ENCODE measurements at regions not wholly inside any gene's neighbourhood (a gene's known extent, or its start where the extent isn't known, plus 50 kb on each side); places are given as distances from the start of the nearest gene placed in this dataset.
A peak's percentile ranks its signal among the peaks of the same experiment; 100 is the strongest.

- H3K4me3 ChIP-seq = no peak overlapping the region
- WGBS (ENCODE audit: insufficient coverage, low coverage, low lambda C conversion rate, missing lambda C conversion rate) = 36% methylated on average over 5 of the region's 5 CpGs
- H3K27ac ChIP-seq = no peak overlapping the region
Measured at GRCh38 chr18:39531659-39532058, 1966.1 kb upstream of the CELF4 start.

GRCh38 chr18:39529358-39529757, 1963.8 kb upstream of the CELF4 start:
- peak in 1 of 3 donors; percentile 39 for DNase-seq
- Histone ChIP-seq H3K4me3 (no peak overlapping the region), H3K4me1 (peaks cover 0 to 3% (median 0%) of the 10 kb centered on the region in 4 donors), H3K27me3 (no peaks in the 10 kb centered on the region), H3K9me3 (no peaks in the 10 kb centered on the region), H3K36me3 (peaks cover 0 to 3% (median 0%) of the 10 kb centered on the region in 4 donors), H3K27ac (no peak overlapping the region)
- 70% methylated on average over 2 of the region's 12 CpGs for WGBS (ENCODE audit: insufficient coverage, low coverage, low lambda C conversion rate, missing lambda C conversion rate)
- TF ChIP-seq CTCF (IDR thresholded peaks at IDR 0.05) = no peak
- TF ChIP-seq POLR2A (IDR thresholded peaks at IDR 0.05) = no peak
- no peak for ATAC-seq
- intact Hi-C loops (cut with DNase I) = no loop called here

More at GRCh38 chr18:39531659-39532058, 1966.1 kb upstream of the CELF4 start:
- DNase-seq (no peak), ATAC-seq (peak in 2 of 4 donors; percentile 50 to 95)
- Histone ChIP-seq H3K36me3 (peaks cover 0 to 3% (median 0%) of the 10 kb centered on the region in 4 donors), H3K9me3 (no peaks in the 10 kb centered on the region), H3K27me3 (no peaks in the 10 kb centered on the region), H3K4me1 (peaks cover 0 to 3% (median 0%) of the 10 kb centered on the region in 4 donors)
- intact Hi-C loops (cut with DNase I) = no loop called here
- TF ChIP-seq CTCF (IDR thresholded peaks at IDR 0.05) (no peak), POLR2A (IDR thresholded peaks at IDR 0.05) (no peak)

DNA sequence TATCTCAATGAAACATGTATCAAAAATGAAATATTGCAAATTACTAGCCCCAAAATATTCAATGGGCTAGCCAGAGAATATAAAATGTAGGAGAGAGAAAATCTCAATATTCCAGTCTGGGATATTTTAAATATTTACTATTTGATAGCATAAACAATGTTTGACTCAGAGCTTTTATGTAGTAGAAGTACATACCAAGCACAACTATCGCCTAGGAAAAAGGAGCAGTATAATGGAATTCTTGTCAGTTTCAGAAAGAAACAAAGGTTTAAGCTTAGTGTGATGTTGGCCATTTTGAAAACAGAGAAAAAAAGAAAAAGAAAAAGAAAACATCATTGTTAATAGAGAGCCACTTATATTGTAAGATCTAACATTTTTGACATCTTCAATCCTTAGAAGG, 1961.9 kb upstream of the CELF4 start:
- 59% methylated on average over 1 of the region's 1 CpG for WGBS (ENCODE audit: insufficient coverage, low coverage, low lambda C conversion rate, missing lambda C conversion rate)
- no peak overlapping the region for H3K4me3 ChIP-seq
- H3K27ac ChIP-seq = no peak overlapping the region
- TF ChIP-seq CTCF (IDR thresholded peaks at IDR 0.05) (no peak), POLR2A (IDR thresholded peaks at IDR 0.05) (no peak)
- H3K4me1 ChIP-seq = peaks cover 0 to 3% (median 0%) of the 10 kb centered on the region in 4 donors
- DNase-seq (no peak), ATAC-seq (no peak)
- no peaks in the 10 kb centered on the region for H3K9me3 ChIP-seq
- intact Hi-C loops (cut with DNase I) = no loop called here
- no peaks in the 10 kb centered on the region for H3K36me3 ChIP-seq
- no peaks in the 10 kb centered on the region for H3K27me3 ChIP-seq

DNA sequence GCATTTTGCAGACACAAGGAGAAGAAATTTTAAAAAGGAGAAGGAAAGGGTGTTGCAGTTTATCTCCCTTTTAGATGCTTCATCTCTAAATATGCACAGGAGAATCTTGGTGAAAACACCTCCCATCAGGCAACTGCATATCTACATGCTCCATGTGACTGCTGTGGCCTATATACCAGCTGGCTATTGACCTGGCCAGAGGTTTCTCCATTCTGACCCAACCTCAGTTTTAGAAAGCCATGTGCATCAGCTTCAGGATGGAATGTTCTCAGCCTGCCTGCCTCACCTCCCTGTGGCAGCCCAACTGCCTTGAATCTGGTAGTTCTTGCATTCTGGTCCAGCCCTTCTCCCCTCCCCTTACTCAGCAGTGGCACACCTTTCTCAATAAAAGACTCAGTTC, 1958.8 kb upstream of the CELF4 start:
- intact Hi-C loops (cut with DNase I) = no loop called here
- no peak for TF ChIP-seq POLR2A (IDR thresholded peaks at IDR 0.05)
- TF ChIP-seq CTCF (IDR thresholded peaks at IDR 0.05) = no peak
- Histone ChIP-seq H3K27ac (no peak overlapping the region), H3K36me3 (no peaks in the 10 kb centered on the region), H3K27me3 (no peaks in the 10 kb centered on the region), H3K9me3 (no peaks in the 10 kb centered on the region), H3K4me3 (no peak overlapping the region), H3K4me1 (no peaks in the 10 kb centered on the region)
- ATAC-seq (no peak), DNase-seq (no peak)

DNA sequence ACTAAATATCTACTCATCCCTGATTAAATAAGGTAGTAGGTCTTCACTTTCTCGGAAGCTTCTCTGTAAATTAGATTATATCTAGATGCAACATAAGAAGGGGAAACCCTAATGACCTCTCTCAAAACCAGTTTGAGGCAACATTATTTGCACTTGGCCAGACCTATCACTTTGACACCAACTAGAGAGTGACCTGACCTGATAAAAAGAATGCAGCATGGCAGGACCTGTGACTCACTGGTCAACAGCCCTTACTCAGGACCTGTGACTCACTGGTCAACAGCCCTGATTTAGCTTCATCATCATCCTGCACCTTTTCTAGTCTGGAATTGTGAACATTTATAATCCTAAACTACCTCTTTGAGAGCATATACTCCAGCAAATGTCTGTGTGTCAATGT, 1957.7 kb upstream of the CELF4 start:
- TF ChIP-seq POLR2A (IDR thresholded peaks at IDR 0.05) (no peak), CTCF (IDR thresholded peaks at IDR 0.05) (no peak)
- Histone ChIP-seq H3K4me1 (no peaks in the 10 kb centered on the region), H3K27me3 (no peaks in the 10 kb centered on the region), H3K27ac (no peak overlapping the region), H3K9me3 (no peaks in the 10 kb centered on the region), H3K4me3 (no peak overlapping the region), H3K36me3 (no peaks in the 10 kb centered on the region)
- WGBS (ENCODE audit: insufficient coverage, low coverage, low lambda C conversion rate, missing lambda C conversion rate) = 31% methylated on average over 1 of the region's 1 CpG
- intact Hi-C loops (cut with DNase I) = no loop called here
- DNase-seq (peak in 1 of 3 donors; percentile 40), ATAC-seq (peak in 3 of 4 donors; percentile 23 to 100 (median 35))
